Activated CD8-positive, alpha-beta memory T cell treated with anti-CD3 and anti-CD28 coated beads for 36 hours (primary cell): ENCODE measurements at regions not wholly inside any gene's neighbourhood (a gene's known extent, or its start where the extent isn't known, plus 50 kb on each side); places are given as distances from the start of the nearest gene placed in this dataset.
"Not testable (repeated sequence)": the region's sequence is repeated elsewhere in the genome, so short reads cannot be mapped to it uniquely, and the experiment has no call there.

Source experiments
- CTCF ChIA-PET: fragments of 350-600 bp; sonication (Branson Sonifier 250); formaldehyde crosslinking; loops from one replicate; lab custom pipeline; 2021; ENCODE audit warnings: antibody characterized with exemption; lab: Charles Lee
- POLR2A ChIA-PET: fragments of 350-600 bp; sonication (Branson Sonifier 250); formaldehyde crosslinking; loops from one replicate; lab custom pipeline; 2021; ENCODE audit warnings: antibody characterized with exemption; lab: Charles Lee

DNA sequence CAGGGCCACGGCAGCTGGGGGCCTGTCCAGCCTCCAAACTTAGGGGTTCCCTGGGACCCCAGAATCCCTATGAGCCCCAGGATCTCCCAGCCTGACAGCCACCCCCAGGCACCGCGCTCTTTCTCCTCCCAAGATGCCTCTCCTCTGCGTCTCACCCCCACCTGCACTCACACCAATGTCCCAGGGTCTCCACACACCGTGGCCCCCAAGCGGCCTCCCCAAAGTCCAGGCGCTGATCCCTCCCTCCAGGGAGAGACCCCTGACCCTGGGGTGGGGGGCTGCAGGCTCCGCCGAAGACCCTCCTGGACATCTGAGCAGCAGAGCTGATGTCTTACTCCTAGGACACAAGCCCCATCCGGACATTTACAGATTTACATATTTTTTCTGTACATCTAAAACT, 123.2 kb upstream of the ZNF469 start:
- CTCF ChIA-PET, POLR2A ChIA-PET: not testable (repeated sequence)

DNA sequence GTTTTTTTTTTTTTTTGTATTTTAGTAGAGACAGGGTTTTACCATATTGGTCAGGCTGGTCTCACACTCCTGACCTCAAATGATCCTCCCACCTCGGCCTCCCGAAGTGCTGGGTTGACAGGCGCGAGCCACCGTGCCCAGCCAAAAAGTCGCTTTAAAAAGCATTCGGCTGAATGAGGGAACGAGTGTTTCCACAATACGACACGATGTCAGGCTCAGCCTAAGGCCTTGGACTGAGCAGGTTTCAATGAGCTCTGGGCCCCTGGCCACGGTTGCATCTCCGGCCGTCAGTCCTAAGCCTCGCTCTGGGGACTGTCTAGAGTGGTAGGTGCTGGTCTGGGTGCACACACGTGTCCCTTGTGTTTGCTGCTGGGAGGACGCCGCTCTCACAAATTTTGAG, 122.6 kb upstream of the ZNF469 start:
- POLR2A ChIA-PET, CTCF ChIA-PET: not testable (repeated sequence)

DNA sequence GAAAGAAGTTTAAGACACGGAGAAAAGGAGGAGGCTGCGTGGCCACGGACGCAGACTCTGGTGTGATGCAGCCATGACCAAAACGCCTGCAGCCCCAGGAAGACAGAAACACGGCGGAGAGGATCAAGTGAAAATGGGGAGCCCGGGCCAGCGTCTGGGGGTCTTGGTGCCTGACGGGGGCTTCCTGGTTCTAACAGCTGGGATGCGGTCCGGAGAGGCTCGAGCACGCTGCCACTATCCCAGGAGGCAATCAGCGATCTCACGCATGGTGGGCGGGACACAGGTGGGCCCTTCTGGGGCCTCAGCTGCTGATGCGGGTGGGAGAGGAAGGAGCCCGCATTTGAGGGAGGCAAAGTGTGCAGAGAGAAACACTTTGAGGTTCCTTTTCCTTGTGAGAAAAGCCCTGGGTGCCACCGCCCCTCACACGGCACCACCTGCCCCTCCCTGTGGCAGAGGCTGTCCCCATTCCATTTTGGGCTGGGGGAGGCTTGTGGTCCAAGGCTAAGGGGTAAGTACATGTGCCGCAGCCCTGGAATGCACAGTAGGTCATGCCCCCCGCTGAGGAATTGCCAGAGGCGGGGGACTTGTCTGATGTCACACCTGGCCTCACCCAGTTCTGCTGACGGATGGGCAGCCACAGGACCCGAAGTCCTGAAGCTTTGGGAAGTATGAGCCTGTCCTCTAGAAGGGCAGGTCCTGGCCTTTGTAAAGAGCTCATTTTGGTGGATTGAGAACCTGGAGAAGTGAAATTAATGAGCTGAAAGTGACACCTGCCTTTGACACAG, 121.7 kb upstream of the ZNF469 start:
- CTCF ChIA-PET, POLR2A ChIA-PET: not testable (repeated sequence)

DNA sequence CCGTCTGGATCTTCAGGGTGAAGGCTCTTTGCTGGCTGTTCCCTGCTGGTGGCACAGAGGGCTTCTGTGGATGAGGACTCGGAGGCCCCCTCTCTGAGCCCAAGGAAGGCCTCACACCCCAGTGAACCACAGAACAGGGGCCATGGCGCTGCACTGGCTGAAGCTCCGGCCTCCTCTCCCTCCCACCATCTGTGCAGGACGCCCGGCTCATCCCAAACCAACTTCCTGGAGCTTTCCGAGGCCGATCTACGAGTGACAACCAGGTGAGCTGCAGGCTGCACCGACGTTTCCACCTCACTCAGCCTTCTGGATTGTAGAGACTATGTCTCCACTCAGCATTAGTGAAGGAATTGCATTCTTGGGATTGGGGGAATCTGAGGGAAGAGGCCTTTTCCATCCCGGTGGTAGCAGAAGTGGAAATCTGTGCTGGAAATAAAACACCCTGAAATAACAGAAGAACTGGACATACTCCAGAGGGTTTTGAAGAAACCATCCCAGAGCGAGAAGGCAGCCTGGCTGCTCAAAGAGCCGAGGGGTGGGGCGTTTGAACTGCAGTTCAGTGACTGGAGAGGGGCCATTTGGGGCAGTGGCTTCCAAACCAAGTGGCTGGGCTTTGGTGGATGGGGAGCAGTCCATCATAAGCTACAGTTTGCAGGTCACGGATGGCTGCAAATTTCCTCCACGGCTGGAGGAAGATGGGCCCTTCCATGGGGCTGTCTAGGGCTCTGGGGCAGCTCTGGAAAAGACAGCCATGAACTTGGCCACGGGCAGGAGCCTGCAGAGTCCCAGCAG, 120.7 kb upstream of the ZNF469 start:
- CTCF ChIA-PET, POLR2A ChIA-PET: not testable (repeated sequence)

DNA sequence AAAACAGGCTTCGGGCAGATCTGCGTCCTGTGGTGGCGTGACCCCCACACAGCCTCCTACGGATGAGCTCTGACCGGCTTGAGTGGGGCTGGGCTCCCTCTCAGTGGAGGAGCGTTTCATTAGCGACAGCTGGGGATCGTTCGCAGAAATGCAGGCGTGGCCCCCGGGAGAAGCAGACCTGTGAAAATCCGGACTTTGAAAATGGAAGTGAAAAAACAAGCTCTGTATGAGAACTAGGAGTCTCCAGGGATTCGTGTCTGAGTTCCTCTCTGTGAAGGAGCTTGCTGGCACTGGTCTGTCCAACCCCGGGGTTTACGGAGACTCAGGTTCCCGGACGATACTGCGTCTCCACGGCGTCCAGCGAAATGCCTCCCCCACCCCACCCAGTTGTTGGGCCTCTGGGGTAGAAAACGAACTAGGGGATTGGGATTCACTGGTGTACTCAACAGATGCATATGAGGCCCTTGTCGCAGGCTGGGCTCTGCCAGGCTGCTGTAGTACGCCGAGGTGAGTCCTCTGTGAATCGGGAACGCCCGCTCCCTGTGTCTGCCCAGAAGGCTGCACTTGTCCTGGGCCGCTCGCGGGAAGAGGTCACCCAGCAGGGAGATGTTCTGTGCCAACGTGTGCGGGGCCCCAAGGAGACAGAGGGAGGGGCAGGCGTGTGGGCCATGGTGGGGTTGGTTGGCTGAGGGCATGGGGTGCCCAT, 119.7 kb upstream of the ZNF469 start:
- CTCF ChIA-PET, POLR2A ChIA-PET: not testable (repeated sequence)

DNA sequence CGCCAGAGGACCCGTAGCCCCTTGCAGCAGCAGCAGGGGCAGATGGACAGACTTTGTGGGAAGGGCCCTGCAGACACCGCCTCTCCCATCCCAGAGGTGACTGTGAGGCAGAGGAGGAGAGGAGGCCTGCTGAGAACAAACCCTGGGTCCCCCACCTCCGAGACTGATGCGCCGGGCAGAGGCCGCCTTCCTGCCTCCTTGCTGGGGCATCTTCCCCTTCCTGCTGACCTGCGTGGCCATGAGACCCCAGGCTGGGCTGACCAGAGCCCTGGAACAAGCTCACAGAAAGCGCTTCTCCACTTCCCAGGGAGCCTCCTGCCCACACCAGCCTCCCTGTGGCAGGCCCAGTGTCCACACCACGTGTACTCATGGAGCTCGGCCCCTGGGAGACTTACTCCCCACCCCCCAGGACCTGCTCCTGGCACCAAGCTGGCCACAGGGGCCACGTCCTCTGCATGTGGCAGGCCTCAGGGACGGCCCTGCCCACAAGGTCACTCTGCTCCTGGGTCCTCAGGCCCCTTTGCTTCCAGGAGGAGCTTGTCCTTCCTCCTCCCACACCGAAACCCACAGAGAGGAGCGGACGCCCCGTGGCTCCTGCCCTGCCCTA, 119.0 kb upstream of the ZNF469 start:
- CTCF ChIA-PET, POLR2A ChIA-PET: not testable (repeated sequence)

DNA sequence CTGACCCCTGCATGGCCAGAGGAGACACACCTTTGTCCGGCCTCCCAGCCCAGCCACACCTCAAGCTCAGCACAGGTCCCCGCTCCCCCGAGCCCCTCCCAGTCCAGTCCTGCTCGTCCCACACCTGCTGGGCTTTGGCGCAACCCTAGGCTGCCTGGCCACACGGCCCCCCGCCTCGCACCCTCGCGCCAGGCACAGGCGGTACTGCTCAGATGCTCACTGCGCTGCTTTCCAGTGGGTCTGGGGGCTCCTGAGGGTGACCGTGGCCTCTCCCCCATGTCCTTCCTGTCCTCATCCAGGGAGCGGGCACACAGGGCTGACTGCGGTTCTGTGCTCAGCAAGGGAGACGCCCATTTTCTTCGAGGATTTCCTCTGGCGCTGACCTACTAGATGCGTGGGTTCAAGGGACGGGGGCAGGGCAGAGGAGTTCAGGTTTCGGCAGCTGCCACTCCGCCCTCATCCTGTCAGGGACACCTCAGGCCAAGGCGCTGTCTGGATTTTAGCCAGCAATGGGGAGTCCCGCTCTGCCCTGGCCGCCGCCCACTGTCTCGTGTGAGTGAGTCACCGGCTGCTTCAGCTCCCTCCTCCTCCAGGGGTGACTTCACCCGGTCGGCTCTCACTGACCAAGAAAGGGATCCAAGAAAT, 118.0 kb upstream of the ZNF469 start:
- POLR2A ChIA-PET: no interaction called here

DNA sequence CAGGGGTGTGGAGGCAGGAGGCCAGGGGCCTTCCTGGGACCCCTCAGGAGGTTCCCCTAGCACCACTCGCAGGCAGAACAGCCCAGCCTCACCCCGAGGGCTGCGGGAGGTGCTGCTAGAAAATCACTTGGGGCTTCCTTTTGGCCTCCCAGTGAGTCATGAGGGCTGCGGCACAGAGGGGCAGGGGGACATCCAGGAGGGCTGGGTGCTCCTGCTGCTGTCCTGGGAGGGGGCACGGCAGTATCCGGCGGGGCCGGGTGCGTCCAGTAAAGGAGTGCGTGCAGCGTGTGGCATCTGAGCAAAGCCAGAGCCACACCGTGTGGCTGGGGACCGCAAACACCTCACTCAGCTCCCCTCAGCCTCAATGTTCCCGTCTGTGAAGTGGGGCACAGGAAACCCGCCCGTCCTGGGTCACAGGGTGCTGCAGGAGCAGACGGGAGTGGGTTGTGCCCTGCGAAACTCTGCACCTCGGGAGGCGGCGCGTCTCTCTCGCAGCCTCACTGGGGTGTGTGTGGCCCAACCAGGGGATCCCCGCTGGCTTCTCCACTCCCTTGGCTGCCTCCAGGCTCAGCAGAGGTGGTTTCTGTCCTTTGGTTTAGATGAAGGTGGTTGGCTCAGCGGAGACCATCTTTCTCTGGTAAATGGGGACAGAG, 117.3 kb upstream of the ZNF469 start:
- CTCF ChIA-PET: not testable (repeated sequence)

More for the DNA sequence above, 118.0 kb upstream of the ZNF469 start:
- CTCF ChIA-PET: no interaction called here

DNA sequence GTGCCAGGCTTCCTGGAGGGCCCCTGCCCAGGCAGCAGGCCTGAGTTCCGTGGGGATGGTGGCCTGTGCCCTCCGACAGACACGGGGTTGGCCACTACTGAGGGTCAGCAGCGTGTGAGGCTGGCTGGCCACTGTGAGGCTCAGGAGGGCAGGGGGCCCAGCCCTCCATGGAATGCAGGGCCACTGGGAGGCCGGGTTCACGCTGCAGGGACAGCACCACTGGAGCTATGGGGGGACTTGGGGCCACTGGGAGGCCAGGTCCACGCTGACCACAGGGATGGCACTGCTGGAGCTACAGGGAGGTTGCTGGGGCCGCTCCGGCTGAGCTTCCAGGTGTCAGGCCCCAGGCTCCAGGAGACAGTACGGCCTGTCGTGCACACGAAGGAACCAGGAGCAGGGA, 116.7 kb upstream of the ZNF469 start:
- POLR2A ChIA-PET, CTCF ChIA-PET: not testable (repeated sequence)

More for the DNA sequence above, 117.3 kb upstream of the ZNF469 start:
- POLR2A ChIA-PET: not testable (repeated sequence)

DNA sequence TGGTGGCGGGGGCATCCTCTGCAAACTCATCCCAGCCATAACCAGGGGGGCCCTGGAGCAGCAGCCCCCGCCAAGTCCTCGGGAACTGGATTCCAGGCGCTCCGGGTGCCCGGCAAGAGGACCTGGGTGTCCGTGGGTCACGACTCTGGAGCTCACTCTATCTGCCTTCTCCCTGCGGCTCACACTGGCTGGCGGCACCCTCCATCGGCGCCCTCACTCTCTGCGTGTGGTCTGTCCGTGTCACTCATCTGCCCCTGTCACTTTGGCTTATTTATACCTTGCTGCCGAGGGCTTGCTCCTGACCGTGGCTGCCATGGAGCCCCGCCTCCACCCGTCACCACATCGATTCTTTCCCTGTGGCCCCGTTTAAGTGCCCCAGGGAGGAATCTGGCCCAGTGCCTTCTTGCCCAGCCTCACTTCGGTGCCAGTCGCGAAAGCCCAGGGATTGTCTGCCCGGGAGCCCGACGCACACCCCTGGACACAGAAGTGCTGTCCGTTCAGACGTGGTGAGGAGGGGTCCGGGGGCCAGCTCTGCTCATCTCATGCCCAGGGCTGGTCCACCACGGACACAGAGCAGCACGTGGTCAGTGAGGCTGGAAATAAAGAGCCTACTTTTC, 115.7 kb upstream of the ZNF469 start:
- CTCF ChIA-PET: not testable (repeated sequence)

DNA sequence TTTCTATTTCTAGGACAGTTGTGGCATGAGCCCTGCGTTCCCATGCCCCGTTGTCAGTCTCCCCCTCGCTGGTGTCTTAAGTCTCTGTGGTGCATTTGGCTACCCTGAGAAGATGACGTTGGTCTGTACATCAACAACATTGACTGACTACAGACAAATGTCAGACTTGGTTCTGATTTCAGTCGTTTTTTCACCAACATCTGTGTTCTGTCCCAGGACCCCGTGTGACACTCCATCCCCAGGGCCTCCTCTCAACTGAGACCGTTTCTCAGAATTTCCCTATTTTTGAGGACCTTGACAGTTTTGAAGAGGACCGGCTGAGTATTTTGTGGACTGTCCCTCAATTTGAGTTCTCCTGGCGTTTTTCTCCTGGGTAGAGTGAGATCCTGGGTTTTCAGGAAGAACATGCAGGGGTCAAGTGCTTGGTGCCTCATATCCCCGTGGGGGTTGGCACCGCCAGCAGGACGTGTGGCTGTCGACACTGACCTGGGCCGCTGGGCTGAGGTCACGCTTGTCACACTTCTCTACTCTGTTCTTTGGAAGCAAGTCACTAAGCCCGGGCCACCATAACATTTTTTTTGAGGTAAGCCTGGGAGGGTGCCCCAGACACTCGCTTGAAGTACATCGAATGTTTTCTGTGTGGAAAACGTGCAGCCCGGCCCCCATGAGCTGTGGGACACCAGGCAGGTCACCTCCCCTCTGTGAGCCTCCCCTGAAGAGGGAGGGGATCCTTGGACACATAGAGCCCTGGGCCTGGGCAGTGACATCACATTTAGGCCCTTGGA, 114.4 kb upstream of the ZNF469 start:
- CTCF ChIA-PET, POLR2A ChIA-PET: not testable (repeated sequence)

More for the DNA sequence above, 115.7 kb upstream of the ZNF469 start:
- POLR2A ChIA-PET: not testable (repeated sequence)

DNA sequence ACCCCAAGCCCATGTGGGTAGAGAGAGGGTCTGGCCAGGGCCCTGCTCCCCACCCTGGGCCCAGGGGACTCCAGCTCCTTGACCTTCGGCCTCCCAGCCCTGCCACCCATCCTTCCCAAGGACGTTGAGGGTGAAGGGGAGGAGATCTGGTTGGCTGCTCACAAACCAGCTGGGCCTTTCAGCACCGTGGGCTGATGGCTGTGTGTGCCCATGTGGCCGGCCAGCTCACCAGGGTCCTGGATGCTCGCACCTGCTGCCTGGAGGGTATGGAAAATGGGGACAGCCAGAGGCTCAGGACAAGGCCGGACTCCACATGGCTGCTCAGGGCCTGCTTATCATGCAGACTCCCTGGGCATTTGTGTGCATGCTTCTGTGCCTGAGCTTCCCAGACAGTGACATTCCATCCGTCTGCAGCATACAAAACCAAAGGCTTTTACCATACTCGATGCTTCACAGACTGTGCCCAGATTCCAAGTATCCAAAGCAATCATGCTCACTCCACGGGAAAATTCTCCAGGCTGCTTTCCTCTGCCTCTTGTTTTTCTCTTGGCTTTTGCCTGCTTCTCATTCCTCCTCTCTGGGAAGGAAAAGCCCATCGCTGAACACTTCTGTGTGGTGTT, 112.5 kb upstream of the ZNF469 start:
- POLR2A ChIA-PET: not testable (repeated sequence)

DNA sequence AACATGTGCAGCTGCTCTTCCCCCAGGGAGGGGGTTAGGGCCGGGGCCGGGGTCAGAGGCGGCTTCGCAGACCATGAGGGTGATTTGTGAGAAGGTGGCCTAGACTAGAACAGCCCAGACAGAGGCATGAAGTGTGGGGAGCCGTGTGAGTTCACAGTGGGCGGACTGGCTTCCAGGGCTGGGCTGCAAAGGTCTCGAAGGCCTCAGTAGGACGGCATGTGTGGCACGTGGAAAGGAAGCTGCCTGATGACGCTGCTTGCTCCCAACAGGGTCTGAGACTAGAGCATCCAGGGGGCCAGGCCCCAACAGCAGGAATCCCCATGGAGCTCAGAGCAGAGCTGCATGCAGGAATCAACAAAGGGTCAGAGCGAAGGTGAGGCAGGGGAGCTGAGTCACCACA, 111.5 kb upstream of the ZNF469 start:
- CTCF ChIA-PET, POLR2A ChIA-PET: not testable (repeated sequence)

More for the DNA sequence above, 112.5 kb upstream of the ZNF469 start:
- CTCF ChIA-PET: not testable (repeated sequence)

DNA sequence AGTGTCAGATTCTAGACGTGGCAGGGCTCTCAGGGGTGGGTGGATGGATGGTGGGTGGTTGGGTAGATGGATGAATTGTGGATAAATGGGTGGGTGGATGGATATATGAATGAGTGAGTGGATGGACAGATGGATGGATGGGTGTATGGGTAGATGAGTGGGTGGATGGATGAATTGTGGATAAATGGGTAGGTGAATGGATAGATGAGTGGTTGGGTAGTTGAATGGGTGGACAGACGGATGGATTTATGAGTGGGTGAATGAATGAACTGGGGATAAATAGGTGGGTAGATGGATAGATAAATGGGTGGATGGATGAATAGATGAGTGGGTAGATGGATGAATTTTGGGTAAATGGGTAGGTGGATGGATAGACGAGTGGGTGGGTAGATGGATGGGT, 111.0 kb upstream of the ZNF469 start:
- POLR2A ChIA-PET, CTCF ChIA-PET: not testable (repeated sequence)

DNA sequence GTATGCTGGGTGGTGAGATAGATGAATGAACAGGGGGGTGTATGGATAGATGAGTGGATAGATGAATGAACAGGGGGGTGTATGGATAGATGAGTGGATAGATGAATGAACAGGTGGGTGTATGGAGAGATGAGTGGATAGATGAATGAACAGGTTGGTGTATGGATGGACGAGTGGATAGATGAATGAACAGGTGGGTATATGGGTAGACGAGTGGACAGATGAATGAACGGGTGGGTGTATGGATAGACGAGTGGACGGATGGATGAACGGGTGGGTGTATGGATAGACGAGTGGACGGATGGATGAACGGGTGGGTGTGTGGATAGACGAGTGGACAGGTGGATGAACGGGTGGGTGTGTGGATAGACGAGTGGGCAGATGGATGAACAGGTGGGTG, 110.3 kb upstream of the ZNF469 start:
- POLR2A ChIA-PET, CTCF ChIA-PET: not testable (repeated sequence)

DNA sequence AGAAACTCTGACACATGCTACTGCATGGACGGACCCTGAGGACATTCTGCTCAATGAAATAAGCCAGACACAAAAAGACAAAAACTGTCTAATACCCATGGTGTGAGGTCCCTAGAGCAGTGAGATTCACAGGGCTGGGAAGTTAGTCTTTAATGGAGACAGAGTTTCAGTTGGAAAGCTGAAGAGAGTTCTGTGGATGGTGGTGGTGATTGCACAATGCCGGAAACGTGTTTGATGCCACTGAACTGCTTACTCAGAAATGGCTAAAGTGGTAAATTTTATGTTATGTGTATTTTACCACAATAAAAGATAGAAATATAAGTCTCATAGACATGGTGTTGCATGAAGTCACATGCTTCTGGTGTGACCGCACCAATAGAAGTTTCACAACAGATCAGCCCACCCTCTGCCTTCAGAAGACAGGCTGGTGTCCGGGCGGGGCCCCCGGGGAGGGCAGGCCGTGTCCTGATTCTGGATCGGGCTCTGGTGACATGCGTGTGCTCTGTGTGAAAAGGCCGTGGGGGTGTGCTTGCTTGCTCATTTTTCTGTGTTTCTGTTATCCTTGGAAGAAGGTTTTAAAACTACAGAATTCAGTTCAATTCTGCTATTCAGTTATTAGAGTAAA, 108.5 kb upstream of the ZNF469 start:
- POLR2A ChIA-PET, CTCF ChIA-PET: not testable (repeated sequence)

DNA sequence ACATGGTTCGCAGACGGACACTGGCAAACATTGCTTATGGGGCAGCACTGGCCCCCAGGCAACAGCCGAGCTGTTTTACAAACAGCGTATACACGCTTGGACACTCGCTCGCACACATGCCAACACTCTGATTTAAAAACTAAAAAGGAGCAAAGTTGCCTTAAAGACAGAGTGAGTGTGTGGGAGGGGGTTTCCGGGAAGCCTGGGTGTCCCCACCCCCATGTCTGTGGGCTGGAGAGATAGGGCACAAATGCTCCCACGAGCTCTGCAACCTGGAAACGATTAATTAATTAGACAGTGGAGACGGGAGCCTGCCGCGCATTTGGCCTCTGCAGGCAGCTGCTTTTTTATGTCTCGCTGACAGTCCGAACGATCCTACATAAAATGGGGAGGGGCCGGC, 107.9 kb upstream of the ZNF469 start:
- ChIA-PET POLR2A (no interaction called here), CTCF (no interaction called here)
